GM23338 (cell line): ENCODE measurements at regions not wholly inside any gene's neighbourhood (a gene's known extent, or its start where the extent isn't known, plus 50 kb on each side); places are given as distances from the start of the nearest gene placed in this dataset.
A peak's percentile ranks its signal among the peaks of the same experiment; 100 is the strongest.

Experiments
- CREB1 ChIP-seq: fragments of 250-450 bp; sonication (Bioruptor Pico); IDR thresholded peaks from 2 replicates; pipeline ENCODE4 v1.5.0; 2020; ENCODE audit warnings: low read depth, mild to moderate bottlenecking, moderate library complexity
- CTCF ChIP-seq, 2 experiments: fragments of 200-600 bp in 1 of 2; sonication (generic) in 1 of 2; conservative IDR thresholded peaks; 2 replicates each; pipeline versions ENCODE4 v1.5.1 to v1.6.1; 2016 to 2017; ENCODE audit warnings: antibody characterized with exemption in 2 of 2, low read depth in 2 of 2, mild to moderate bottlenecking in 2 of 2, moderate library complexity in 1 of 2
- ETS1 ChIP-seq: IDR thresholded peaks from 2 replicates; pipeline ENCODE4 v1.6.1; 2016; ENCODE audit warnings: antibody characterized with exemption
- EZH2 ChIP-seq: fragments of 200-600 bp; sonication (generic); IDR thresholded peaks from one replicate; pipeline ENCODE4 v1.8.0; 2017; ENCODE audit warnings: antibody characterized with exemption, mild to moderate bottlenecking, low read depth; ENCODE audit not compliant: unreplicated experiment
- EZH2phosphoT487 ChIP-seq: fragments of 200-600 bp; sonication (generic); IDR thresholded peaks from one replicate; pipeline ENCODE4 v1.8.1; 2018; ENCODE audit warnings: antibody characterized with exemption; ENCODE audit not compliant: unreplicated experiment
- POLR2AphosphoS5 ChIP-seq: IDR thresholded peaks from 2 replicates; pipeline ENCODE4 v1.6.1; 2016; ENCODE audit warnings: antibody characterized with exemption, low read depth
- REST ChIP-seq: IDR thresholded peaks from one replicate; pipeline ENCODE4 v1.6.1; 2018; ENCODE audit warnings: antibody characterized with exemption; ENCODE audit not compliant: unreplicated experiment
- STAT1 ChIP-seq: IDR thresholded peaks from one replicate; pipeline ENCODE4 v1.6.1; 2016; ENCODE audit warnings: antibody characterized with exemption; ENCODE audit not compliant: unreplicated experiment

DNA sequence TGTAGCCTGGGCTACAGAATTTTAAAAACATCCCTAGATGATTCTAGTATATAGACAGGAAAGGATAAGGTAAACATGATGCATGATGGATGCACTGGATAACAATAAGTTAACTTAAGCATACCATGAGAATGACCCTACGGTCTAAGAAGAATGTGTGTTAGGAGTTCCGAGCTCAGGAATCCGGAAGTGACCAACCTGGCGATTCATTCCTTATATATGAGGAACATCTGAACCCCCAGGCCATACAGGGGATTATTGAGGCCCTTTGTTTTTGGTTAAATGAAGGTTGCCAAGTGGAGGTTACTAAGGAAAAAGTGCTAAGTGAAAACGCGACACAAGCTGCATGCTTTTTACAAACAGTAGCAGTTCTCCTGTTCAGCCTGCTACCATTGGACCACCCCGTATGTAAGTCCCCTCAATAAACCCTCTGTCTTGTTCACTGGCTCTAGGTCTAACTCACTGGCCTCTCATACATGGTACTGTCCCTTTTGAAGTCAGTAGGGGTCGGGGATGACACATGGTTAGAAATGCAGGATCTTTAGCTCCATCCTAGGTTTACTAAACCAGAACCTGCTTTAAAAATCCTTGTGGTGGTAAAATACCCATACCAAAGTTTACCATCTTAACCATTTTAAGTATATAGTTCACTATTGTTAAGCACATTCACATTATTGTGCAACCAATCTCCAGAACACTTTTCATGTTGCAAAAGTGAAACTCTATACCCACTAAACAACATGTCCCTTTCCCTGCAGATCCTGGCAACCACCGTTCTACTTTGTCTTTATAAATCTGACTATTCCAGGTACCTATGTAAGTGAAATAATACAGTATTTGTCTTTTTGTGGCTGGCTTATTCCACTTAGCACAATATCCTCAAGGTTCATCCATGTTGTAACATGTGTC is 111.0 kb upstream of the MAP4K3 start:
- TF ChIP-seq EZH2, result no peak
- peak in 1 of 2 experiments; percentile 13; a peak in 1 of 4 replicates for TF ChIP-seq CTCF (conservative IDR thresholded peaks at IDR 0.05; ENCODE audit: low read depth in 2 of 2)
- no peak for TF ChIP-seq EZH2phosphoT487
- no peak for TF ChIP-seq POLR2AphosphoS5
- no peak for TF ChIP-seq REST
- TF ChIP-seq STAT1, result no peak
- no peak for TF ChIP-seq CREB1 (CRISPR knock-in tag)
- no peak for TF ChIP-seq ETS1
